ENCODE measurements at regions not wholly inside any gene's neighbourhood (a gene's known extent, or its start where the extent isn't known, plus 50 kb on each side); places are given as distances from the start of the nearest gene placed in this dataset.

DNA sequence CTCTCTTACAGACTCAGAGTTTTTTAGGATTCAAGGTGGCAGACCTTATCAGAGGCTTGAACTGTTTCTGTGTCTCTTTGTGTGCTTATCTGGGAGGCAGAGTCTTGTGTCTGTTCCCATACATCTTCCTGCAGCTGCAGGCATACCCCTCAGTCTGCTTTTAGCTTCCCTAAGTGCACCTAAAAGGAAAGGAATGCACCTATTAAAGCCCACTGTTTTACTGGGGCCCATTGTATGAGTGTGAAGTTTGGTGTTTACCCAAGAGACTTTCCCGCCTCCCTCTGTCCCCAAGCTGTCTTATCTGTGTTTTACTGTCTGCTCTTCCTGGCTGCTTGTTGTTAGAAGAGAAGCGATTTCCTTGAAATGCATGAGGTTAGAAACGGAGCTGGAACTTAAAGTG, 1757.3 kb upstream of the PIK3C3 start:
- Mint-ChIP-seq H3K4me3 (no peak overlapping the region), H3K4me1 (peaks cover 14% of the 10 kb centered on the region), H3K27ac (peak overlapping the region; percentile 32), H3K27me3 (ENCODE audit: insufficient read depth) (no peaks in the 10 kb centered on the region), H3K9me3 (peaks cover 40% of the 10 kb centered on the region), H3K36me3 (ENCODE audit: low read depth) (peaks cover 6% of the 10 kb centered on the region)
- no peaks in the 10 kb centered on the region for H3K27me3 ChIP-seq (ENCODE audit: control insufficient read depth, insufficient read depth, low read length, poor library complexity, severe bottlenecking)
- H3K27ac ChIP-seq (ENCODE audit: low read depth, low read length) = no peak overlapping the region
- no peak overlapping the region for H3K9ac ChIP-seq (ENCODE audit: extremely low read depth, low read length, poor library complexity, severe bottlenecking)
- no peak for TF ChIP-seq CTCF (conservative IDR thresholded peaks at IDR 0.05)
- peaks cover 44% of the 10 kb centered on the region for H3K9me3 ChIP-seq (ENCODE audit: control insufficient read depth, low read length)
- peaks cover 3% of the 10 kb centered on the region for H3K4me1 ChIP-seq (ENCODE audit: control insufficient read depth, insufficient read depth, low read length)
- 34 to 100% methylated on average over 2 to 3 of the region's 3 CpGs for WGBS, 2 experiments (ENCODE audit: insufficient coverage in 1 of 2, insufficient read length in 1 of 2)
- H3K36me3 ChIP-seq (ENCODE audit: control insufficient read depth, insufficient read depth, low read length) = no peaks in the 10 kb centered on the region
- peak; percentile 60 for DNase-seq
- H3K4me3 ChIP-seq (ENCODE audit: low read length) = peak overlapping the region; percentile 16

DNA sequence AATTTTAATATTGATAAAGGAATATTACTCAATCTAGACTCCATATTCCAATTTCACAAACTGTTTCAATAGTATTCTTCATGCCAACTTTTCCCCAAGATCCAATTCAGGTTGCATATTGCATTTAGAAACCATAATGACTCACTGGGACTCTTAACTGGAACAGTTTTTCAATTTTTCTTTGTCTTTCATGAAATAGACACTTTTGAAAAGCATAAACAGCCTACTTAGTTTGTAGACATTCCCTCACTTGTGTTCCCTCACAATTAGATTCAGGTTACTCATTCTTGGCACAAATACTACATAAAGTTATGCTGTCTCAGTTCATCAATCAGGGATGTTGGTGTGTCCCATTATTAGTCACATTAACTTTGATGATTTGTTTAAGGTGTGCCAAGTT, 1768.4 kb upstream of the PIK3C3 start:
- no peak for DNase-seq
- no peak overlapping the region for H3K27ac Mint-ChIP-seq
- no peak overlapping the region for H3K9ac ChIP-seq (ENCODE audit: extremely low read depth, low read length, poor library complexity, severe bottlenecking)
- H3K9me3 ChIP-seq (ENCODE audit: control insufficient read depth, low read length) = no peaks in the 10 kb centered on the region
- no peaks in the 10 kb centered on the region for H3K4me1 ChIP-seq (ENCODE audit: control insufficient read depth, insufficient read depth, low read length)
- H3K27me3 Mint-ChIP-seq (ENCODE audit: insufficient read depth) = no peaks in the 10 kb centered on the region
- peaks cover 10% of the 10 kb centered on the region for H3K9me3 Mint-ChIP-seq
- no peaks in the 10 kb centered on the region for H3K4me1 Mint-ChIP-seq
- no peak overlapping the region for H3K27ac ChIP-seq (ENCODE audit: low read depth, low read length)
- H3K4me3 Mint-ChIP-seq = no peak overlapping the region
- TF ChIP-seq CTCF (conservative IDR thresholded peaks at IDR 0.05) = no peak
- no peaks in the 10 kb centered on the region for H3K36me3 ChIP-seq (ENCODE audit: control insufficient read depth, insufficient read depth, low read length)
- no peak overlapping the region for H3K4me3 ChIP-seq (ENCODE audit: low read length)
- H3K36me3 Mint-ChIP-seq (ENCODE audit: low read depth) = no peaks in the 10 kb centered on the region
- H3K27me3 ChIP-seq (ENCODE audit: control insufficient read depth, insufficient read depth, low read length, poor library complexity, severe bottlenecking) = no peaks in the 10 kb centered on the region

- no peak overlapping the region for H3K27ac Mint-ChIP-seq
- DNase-seq = peak; percentile 46
- H3K9me3 ChIP-seq (ENCODE audit: control insufficient read depth, low read length) = no peaks in the 10 kb centered on the region
- WGBS, 2 experiments (ENCODE audit: insufficient coverage in 1 of 2, insufficient read length in 1 of 2) = 83% methylated on average over 1 of the region's 2 CpGs; no CpG with 5 or more reads in 1 of the 2 experiments
- H3K4me3 ChIP-seq (ENCODE audit: low read length) = no peak overlapping the region
- TF ChIP-seq CTCF (conservative IDR thresholded peaks at IDR 0.05) = peak; percentile 57
- H3K9me3 Mint-ChIP-seq = no peaks in the 10 kb centered on the region
- H3K27me3 ChIP-seq (ENCODE audit: control insufficient read depth, insufficient read depth, low read length, poor library complexity, severe bottlenecking) = no peaks in the 10 kb centered on the region
- H3K27ac ChIP-seq (ENCODE audit: low read depth, low read length) = peak overlapping the region; percentile 55
- no peak overlapping the region for H3K4me3 Mint-ChIP-seq
- no peaks in the 10 kb centered on the region for H3K4me1 ChIP-seq (ENCODE audit: control insufficient read depth, insufficient read depth, low read length)
- no peaks in the 10 kb centered on the region for H3K36me3 ChIP-seq (ENCODE audit: control insufficient read depth, insufficient read depth, low read length)
- peaks cover 6% of the 10 kb centered on the region for H3K4me1 Mint-ChIP-seq
- no peaks in the 10 kb centered on the region for H3K36me3 Mint-ChIP-seq (ENCODE audit: low read depth)
- no peak overlapping the region for H3K9ac ChIP-seq (ENCODE audit: extremely low read depth, low read length, poor library complexity, severe bottlenecking)
- H3K27me3 Mint-ChIP-seq (ENCODE audit: insufficient read depth) = no peaks in the 10 kb centered on the region
Measured at GRCh38 chr18:40179729-40180461, 1775.1 kb upstream of the PIK3C3 start.

Data from endodermal cell (in vitro differentiated cells).